PC-9 (cell line): ENCODE measurements at regions not wholly inside any gene's neighbourhood (a gene's known extent, or its start where the extent isn't known, plus 50 kb on each side); places are given as distances from the start of the nearest gene placed in this dataset.
"Not testable (repeated sequence)": the region's sequence is repeated elsewhere in the genome, so short reads cannot be mapped to it uniquely, and the experiment has no call there.

ENCODE experiments used
- CTCF ChIP-seq: fragments of 200-600 bp; sonication (generic); conservative IDR thresholded peaks from 2 replicates; pipeline ENCODE4 v1.6.1; 2017; ENCODE audit warnings: mixed run types, antibody characterized with exemption, mild to moderate bottlenecking, moderate library complexity
- EZH2 ChIP-seq: fragments of 200-600 bp; sonication (generic); IDR thresholded peaks from 2 replicates; pipeline ENCODE4 v1.8.0; 2017; ENCODE audit warnings: antibody characterized with exemption, low read depth

DNA sequence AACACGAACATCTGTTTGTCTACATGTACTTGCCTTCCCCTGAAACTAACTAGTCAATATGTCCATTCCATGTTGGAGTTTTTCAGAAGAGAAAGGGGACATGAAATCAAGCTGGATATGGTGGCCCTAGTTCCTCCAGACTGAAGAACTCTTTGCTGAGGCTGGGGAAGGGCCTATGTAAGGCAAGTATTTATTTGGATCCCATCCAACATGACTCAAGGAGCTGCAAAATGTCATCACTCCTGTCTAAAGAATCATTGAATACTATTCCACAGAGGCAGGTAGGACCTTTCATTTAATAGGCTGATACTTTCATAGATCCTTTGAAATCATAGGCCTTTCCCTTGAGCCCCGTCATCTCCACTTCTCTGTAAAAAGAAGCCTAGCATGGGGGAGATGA is 91.5 kb downstream of the NBPF8 start:
- not testable (repeated sequence) for TF ChIP-seq CTCF, EZH2
